Mesodermal cell (in vitro differentiated cells): ENCODE measurements at regions not wholly inside any gene's neighbourhood (a gene's known extent, or its start where the extent isn't known, plus 50 kb on each side); places are given as distances from the start of the nearest gene placed in this dataset.

Experiments
- H3K27ac ChIP-seq: 2 replicates; pipeline ENCODE4 v1.7.0; 2013; ENCODE audit warnings: mild to moderate bottlenecking, low read depth, low read length, moderate library complexity; ENCODE audit not compliant: severe bottlenecking
- H3K36me3 ChIP-seq: 2 replicates; pipeline ENCODE4 v1.7.1; 2013; ENCODE audit warnings: mild to moderate bottlenecking, low read length, moderate library complexity; ENCODE audit not compliant: control insufficient read depth, insufficient read depth
- H3K4me1 ChIP-seq: one replicate; pipeline ENCODE4 v1.7.1; 2013; ENCODE audit warnings: mild to moderate bottlenecking, low read length; ENCODE audit not compliant: insufficient read depth, control insufficient read depth, poor library complexity, severe bottlenecking
- H3K4me3 ChIP-seq: 2 replicates; pipeline ENCODE4 v1.7.0; 2013; ENCODE audit warnings: low read length, control low read depth, mild to moderate bottlenecking; ENCODE audit not compliant: insufficient read depth, poor library complexity, severe bottlenecking; ENCODE audit errors: extremely low read depth
- H3K9me3 ChIP-seq: 2 replicates; pipeline ENCODE4 v1.7.1; 2013; ENCODE audit warnings: mild to moderate bottlenecking, low read length, moderate library complexity; ENCODE audit not compliant: control insufficient read depth
- WGBS, 2 experiments: methylation state at CpG; one replicate each; pipeline ENCODE4 v1.1.5; 2013; ENCODE audit warnings: missing lambda C conversion rate in 2 of 2; ENCODE audit not compliant: insufficient coverage in 2 of 2; 5-methylcytosine and 5-hydroxymethylcytosine counted together

DNA sequence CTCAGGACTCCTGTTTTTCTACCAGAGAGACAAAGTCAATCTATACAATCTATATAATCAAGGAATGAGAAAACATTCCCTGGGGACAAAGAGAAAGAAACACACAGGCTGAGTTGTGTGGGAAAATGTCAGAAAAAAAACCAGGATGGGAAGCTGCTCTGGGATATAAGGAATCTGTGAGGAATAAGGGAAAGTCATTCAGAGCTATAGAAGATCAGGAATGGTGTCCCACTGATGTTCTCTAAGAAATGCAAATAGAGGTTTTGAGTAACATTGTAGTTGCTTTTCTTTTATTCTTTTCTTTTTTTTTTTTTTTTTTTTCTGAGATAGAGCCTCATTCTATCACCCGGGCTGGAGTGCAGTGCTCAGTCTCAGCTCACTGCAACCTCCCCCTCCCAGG is 605.9 kb upstream of the KLF4 start:
- Histone ChIP-seq H3K27ac (no peak overlapping the region), H3K4me1 (no peaks in the 10 kb centered on the region), H3K4me3 (no peak overlapping the region), H3K36me3 (no peaks in the 10 kb centered on the region), H3K9me3 (peaks cover 6% of the 10 kb centered on the region)
- WGBS, 2 experiments = no CpG with 5 or more reads among the region's 1 CpG

- Histone ChIP-seq H3K27ac (no peak overlapping the region), H3K9me3 (peaks cover 6% of the 10 kb centered on the region), H3K4me3 (no peak overlapping the region), H3K4me1 (no peaks in the 10 kb centered on the region), H3K36me3 (no peaks in the 10 kb centered on the region)
- WGBS, 2 experiments = 80 to 100% methylated on average over 1 of the region's 2 CpGs
Observed at GRCh38 chr9:108094676-108094993, 605.1 kb upstream of the KLF4 start.

DNA sequence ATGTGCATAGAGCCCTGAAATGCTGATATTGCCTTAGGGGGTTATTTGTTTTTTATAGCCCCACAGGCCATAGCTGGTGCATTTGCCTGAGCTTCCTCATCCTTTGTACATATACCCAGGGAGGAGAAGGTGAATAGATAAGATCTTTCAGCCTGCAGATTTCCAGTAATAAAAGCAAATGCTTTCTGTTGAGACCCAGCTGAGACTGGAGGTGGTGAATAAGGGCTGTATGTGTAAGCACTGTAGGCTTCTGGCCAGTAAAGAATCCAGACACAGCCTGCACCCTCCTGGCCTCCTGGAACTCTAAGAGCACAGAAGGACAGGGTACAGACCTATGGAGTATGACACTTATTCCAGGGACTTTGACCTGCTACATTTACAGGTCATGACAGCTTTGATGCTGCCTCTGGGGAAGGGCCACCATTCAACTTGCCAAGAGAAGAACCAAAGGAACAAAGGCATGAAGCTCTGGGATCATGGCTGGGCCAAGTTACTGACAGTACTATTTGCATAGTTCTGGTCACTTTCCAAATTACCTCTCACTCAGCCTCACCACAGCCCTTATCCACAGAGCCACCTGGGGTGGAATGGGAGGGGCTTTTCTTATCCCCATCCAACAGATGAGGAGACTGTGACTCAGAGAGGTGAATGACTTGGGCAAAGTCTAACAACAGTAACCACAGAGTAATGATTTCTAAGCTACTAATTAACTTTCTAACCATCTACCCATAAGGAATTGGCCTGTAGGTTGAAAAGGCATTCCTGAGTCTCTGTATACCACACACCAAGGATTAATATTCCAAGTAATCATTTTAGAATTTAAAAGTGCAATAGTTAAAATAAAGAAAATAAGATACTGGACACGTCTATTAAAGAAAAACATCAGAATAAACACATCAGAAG is 604.5 kb upstream of the KLF4 start:
- no CpG with 5 or more reads among the region's 1 CpG for WGBS, 2 experiments
- no peak overlapping the region for H3K27ac ChIP-seq

DNA sequence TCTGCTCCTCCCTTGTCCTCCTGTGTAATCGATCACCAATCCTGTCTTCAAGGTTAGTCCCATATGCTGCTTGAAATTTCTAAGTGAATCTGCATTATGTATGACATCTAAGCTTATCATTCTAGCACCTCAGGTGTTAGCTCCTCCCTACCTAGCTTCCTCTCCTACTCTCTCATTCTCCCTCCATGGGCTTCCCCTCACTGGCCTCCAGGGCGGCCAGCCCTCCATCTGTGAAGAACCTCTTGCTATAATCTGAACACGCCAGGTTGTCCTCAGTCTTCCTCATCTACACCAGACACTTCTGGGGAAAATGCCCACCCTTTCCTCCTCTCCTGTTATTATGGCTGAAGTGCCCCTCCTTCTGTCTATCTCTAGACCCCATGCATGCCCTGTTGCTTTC is 599.3 kb upstream of the KLF4 start:
- 78% methylated on average over 2 to 3 of the region's 3 CpGs for WGBS, 2 experiments
- no peaks in the 10 kb centered on the region for H3K4me1 ChIP-seq
- H3K36me3 ChIP-seq = no peaks in the 10 kb centered on the region
- no peak overlapping the region for H3K4me3 ChIP-seq
- H3K9me3 ChIP-seq = peaks cover 6% of the 10 kb centered on the region
- H3K27ac ChIP-seq = no peak overlapping the region

More for the DNA sequence above, 604.5 kb upstream of the KLF4 start:
- Histone ChIP-seq H3K9me3 (peaks cover 6% of the 10 kb centered on the region), H3K36me3 (no peaks in the 10 kb centered on the region), H3K4me1 (no peaks in the 10 kb centered on the region), H3K4me3 (no peak overlapping the region)

DNA sequence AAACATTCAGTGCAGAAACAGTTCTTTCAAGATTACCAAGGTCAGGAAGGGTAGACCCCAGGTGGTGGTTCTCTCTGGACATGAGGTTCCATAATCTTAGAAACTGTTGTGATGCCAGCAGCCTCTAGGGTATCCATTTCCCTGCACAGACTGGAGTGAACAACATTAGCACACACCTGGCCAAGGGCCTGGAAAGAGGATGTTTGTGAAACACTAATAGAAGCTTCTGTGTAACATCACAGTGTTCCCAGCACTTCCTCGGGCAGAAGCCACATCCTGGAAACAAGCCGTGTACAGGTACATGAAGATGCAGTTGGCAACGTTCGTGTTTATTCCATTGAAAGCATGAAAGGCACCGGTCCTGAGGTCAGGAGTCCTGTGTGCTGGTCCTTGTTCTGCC is 598.2 kb upstream of the KLF4 start:
- Histone ChIP-seq H3K9me3 (peaks cover 5% of the 10 kb centered on the region), H3K36me3 (no peaks in the 10 kb centered on the region), H3K4me3 (no peak overlapping the region), H3K4me1 (no peaks in the 10 kb centered on the region), H3K27ac (no peak overlapping the region)
- WGBS, 2 experiments = 76 to 91% methylated on average over 4 to 5 of the region's 5 CpGs

DNA sequence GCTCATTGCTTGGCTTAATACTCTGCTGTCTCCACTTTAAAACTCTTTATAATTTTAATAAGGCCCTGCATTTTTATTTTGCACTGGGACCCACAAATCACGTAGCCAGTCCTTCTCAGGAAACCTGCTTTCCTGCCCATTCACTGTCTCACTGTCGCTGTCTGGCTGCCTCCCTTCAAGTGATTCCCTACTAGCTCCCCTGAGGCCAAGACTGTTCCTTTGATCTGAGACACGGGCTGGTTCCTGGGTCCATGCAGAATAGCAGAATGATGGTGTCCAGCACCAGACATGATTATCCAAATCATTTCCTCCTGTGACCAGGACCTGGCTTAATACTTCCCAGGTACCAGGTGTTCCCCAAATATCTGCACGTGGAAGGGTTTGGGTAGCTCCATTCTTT is 597.1 kb upstream of the KLF4 start:
- Histone ChIP-seq H3K27ac (no peak overlapping the region), H3K36me3 (no peaks in the 10 kb centered on the region), H3K9me3 (no peaks in the 10 kb centered on the region), H3K4me3 (no peak overlapping the region), H3K4me1 (no peaks in the 10 kb centered on the region)
- 47 to 59% methylated on average over 2 to 3 of the region's 4 CpGs for WGBS, 2 experiments

GRCh38 chr9:108085294-108085693 is 595.7 kb upstream of the KLF4 start:
- Histone ChIP-seq H3K36me3 (no peaks in the 10 kb centered on the region), H3K9me3 (no peaks in the 10 kb centered on the region), H3K4me3 (no peak overlapping the region), H3K27ac (no peak overlapping the region), H3K4me1 (no peaks in the 10 kb centered on the region)
- 84% methylated on average over 6 of the region's 6 CpGs for WGBS, 2 experiments

GRCh38 chr9:108083796-108084352 is 594.3 kb upstream of the KLF4 start:
- no peak overlapping the region for H3K4me3 ChIP-seq
- H3K9me3 ChIP-seq = no peaks in the 10 kb centered on the region
- H3K36me3 ChIP-seq = no peaks in the 10 kb centered on the region
- WGBS, 2 experiments = 88 to 97% methylated on average over 3 of the region's 3 CpGs
- no peaks in the 10 kb centered on the region for H3K4me1 ChIP-seq
- H3K27ac ChIP-seq = no peak overlapping the region

GRCh38 chr9:108083160-108083750 is 593.7 kb upstream of the KLF4 start:
- Histone ChIP-seq H3K27ac (no peak overlapping the region), H3K9me3 (no peaks in the 10 kb centered on the region), H3K36me3 (no peaks in the 10 kb centered on the region), H3K4me3 (no peak overlapping the region), H3K4me1 (no peaks in the 10 kb centered on the region)
- 72 to 80% methylated on average over 4 to 5 of the region's 6 CpGs for WGBS, 2 experiments

- no peaks in the 10 kb centered on the region for H3K4me1 ChIP-seq
- no peaks in the 10 kb centered on the region for H3K36me3 ChIP-seq
- no peak overlapping the region for H3K27ac ChIP-seq
- H3K4me3 ChIP-seq = no peak overlapping the region
- no peaks in the 10 kb centered on the region for H3K9me3 ChIP-seq
Observed at GRCh38 chr9:108081112-108081511, 591.5 kb upstream of the KLF4 start.

DNA sequence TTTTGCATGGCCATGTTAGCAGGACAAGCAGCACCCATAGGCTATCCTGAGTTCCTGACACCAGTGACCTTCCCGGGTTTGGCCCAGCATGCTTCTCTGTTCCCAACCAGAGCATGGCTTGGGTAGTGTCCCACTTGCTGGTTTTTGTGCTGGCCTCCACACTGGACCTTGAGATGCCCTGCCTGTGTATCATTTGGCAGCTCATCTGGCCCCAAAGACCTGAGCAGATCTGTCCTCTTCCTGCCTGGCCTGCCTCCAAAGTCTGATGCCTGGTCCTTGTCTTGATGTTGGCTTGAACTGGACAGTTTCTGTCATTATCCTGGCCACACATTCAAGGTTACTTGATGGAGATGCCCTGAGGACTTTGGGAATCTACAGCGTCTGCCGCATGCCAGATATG is 590.7 kb upstream of the KLF4 start:
- Histone ChIP-seq H3K4me3 (no peak overlapping the region), H3K36me3 (no peaks in the 10 kb centered on the region), H3K4me1 (no peaks in the 10 kb centered on the region), H3K27ac (no peak overlapping the region), H3K9me3 (no peaks in the 10 kb centered on the region)
- WGBS, 2 experiments = 100% methylated on average over 3 of the region's 3 CpGs
